Mucosa of gallbladder (tissue), 1 donor: ENCODE measurements at regions not wholly inside any gene's neighbourhood (a gene's known extent, or its start where the extent isn't known, plus 50 kb on each side); places are given as distances from the start of the nearest gene placed in this dataset.
"Not testable (repeated sequence)": the region's sequence is repeated elsewhere in the genome, so short reads cannot be mapped to it uniquely, and the experiment has no call there.

ENCODE experiments used
- DNase-seq: peaks from one replicate; pipeline ENCODE4 v3.0.0-alpha.2; 2020; ENCODE audit warnings: low spot score
- donor health status: DM: no; HTN: no; CAD: no.

- no peak for DNase-seq
These were observed 639.3 kb downstream of the ADCYAP1 start for GRCh38 chr18:1544016-1544415.

DNA sequence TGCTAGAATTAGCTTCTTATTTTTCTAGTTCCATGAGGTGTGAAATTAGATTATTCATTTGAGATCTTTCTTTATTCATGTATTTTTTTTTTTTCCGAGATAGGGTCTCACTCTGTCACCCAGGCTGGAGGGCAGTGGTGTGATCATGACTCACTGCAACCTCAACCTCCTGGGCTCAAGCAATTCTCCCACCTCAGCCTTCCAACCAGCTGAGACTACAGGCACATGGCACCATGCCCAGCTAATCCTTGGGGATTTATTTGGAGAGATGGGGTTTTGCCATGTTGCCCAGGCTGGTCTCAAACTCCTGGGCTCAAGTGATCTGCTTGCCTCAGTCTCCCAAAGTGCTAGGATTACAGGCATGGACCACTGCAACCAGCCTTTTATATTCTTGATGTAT, 653.0 kb downstream of the ADCYAP1 start:
- not testable (repeated sequence) for DNase-seq

DNA sequence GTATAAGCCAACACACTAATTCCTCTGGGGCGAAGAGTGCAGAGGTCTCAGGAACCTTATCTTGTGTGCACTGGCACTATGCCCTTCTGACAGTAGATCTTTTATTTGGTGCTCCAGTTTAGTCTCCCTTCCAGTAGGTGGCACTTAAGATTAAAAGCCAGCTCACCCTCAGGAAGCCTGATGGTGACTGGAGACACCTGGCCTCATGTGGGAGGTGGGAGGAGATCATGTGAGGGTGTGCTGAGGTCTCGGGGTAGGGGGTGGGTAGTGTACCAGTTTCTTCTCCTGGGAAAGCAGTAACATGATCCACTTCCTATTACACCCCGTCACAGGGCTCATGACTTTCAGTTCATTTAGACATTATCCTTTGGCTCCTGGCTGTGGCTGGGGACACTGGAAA, 654.9 kb downstream of the ADCYAP1 start:
- DNase-seq = no peak

- DNase-seq = no peak
These were observed 660.1 kb downstream of the ADCYAP1 start for GRCh38 chr18:1564793-1565192.

DNA sequence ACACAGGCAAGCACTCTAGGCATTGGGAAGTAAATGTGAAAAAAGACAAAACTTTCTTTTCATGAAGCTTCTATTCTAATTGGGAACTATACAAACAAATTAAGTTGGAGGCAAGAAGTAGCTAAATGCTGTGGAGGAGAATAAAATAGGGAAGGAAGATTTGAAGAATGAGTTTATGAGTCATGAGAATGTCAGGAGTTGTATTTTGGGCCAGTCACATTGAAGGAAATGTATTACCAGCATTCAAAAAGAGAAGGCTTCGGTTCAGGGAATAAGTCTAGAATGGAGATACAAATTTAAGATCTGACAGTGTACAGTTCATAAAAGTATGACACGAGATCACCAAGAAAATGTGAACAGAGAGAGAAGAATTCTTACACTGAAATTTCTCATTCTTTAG, 666.5 kb downstream of the ADCYAP1 start:
- DNase-seq = no peak

DNA sequence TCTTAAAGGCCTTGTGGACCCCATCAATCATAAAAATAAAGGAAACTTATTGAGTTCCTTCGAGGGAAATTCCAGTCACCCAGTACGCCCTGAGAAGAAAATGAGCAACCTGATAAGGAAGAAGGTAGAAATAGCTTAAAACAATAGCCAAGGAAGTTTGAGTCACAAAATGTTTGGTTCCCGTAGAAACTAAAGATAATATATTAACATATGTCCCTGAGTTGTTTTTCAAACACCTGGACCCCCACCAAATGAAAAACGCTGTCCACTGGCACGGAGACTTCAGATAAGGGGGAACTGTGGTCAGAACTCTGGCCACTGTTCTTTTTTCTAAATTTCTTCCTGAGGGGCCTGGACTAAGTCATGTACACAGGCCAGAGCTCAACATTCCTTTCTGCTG, 669.1 kb downstream of the ADCYAP1 start:
- DNase-seq = no peak

GRCh38 chr18:1575084-1575483, 670.4 kb downstream of the ADCYAP1 start:
- no peak for DNase-seq

DNA sequence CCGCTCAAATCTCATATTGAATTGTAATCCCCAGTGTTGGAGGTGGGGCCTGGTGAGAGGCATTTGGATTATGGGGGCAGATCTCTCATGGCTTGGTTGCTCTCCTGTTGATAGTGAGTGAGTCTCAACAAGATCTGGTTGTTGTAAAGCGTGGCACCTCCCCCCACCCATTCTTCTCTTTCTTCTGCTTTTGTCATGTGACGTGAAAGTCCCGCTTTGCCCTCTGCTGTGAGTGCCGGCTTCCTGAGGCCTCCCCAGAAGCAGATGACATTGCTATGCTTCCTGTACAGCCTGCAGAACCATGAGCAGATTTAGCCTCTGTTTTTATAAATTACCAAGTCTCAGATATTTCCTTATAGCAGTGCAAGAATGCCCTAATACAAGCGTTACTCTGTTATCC, 673.8 kb downstream of the ADCYAP1 start:
- DNase-seq = no peak

DNA sequence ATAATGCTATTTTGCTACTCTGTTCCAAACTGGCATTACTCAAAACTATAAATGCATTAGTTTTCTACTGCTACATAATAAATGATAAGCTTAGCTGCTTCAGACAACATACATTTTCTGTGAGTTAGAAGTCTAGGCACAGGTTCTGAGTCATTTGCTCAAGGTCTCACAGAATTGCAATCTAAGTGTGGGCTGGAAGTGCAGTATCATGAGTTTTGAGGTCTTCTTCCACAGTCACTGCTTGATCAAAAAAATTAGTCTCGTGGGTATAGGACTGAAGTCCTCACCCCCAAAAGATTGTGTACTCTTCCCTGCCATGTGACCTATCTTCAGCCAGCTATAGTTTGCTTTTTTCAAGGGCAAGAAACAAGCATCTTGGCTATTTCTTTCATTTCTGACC, 676.9 kb downstream of the ADCYAP1 start:
- no peak for DNase-seq

DNA sequence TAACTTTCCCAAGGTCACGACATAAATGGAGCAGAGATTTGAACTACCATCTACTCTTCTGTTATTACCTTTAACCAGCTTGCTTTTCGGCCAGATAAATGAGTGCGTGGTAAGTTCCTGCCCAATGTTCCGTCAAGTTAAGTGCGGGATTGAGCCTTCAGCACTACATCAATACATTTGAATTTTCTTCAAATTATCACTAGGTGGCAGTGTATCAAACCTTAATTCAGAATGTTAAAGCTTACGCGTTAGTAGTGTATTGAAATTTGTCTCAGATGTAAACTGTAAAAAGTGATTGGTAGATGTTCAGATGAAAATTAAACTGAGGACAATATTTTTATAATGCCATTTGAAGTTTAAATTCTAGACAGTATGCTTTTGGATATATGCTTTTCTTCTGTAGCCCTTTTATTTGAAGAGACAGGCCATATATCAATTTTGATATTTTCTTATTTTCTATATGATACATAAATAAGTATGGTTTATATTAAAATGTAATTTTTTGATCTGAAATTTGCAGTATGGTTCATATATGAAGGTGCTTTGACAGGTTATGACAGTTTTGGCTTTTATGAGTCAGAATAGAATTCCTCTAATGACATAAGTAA, 681.3 kb downstream of the ADCYAP1 start:
- no peak for DNase-seq

GRCh38 chr18:1593091-1593490, 688.4 kb downstream of the ADCYAP1 start:
- no peak for DNase-seq

DNA sequence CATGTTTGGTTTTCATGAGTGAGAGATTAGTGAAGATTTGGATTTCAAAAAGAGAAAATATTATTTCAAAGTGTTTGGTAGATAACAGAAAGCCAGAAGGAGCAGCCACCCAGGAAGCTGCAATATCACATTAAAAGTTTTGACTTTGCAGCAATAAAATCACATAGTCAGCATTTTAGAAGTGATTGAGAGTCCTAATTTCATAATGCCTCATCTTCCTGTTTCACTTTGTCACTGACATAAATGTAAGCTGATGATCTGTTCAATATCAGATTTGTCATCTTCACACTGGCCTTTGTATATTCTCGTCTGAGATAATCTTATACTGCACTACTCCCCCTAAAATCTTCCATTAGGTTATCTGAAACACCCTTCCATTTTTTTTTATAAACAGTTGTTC, 690.5 kb downstream of the ADCYAP1 start:
- DNase-seq = no peak

DNA sequence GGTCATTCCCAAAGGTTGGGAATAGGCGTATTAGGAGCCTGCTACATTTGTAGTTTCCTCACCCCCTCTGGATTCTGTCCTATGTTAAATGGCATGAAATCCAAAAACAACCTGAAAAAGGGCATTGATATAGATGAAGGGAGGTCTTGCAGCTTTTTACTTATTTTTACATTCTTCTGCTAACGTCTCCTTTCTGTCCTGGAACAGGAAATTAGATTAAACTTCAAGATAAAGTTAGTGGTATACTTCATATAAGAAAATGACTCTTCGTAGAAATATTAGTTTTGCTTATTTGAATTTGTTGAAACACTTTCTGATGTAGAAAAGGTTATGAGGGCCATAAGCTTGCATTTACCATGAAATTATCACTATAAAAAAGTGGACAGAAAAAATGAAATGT, 694.5 kb downstream of the ADCYAP1 start:
- DNase-seq = no peak

DNA sequence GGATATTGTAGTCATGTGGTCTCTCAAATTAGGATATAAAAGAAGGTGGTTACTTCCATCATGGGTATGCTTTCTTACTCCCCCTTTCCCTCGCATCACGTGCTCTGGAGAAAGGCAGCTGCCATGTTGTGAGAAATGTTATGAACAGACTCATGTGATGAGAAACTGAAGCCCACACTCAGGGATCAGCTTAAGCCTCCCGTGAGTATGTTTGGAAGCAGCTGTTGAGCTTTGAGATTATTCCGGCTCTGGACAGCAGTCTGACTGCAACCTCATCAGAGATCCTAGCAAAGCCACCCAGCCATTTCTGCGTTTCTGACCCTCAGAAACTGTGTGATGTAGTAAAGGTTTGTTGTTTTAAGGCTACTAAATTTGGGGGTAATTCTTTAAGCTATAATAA, 700.1 kb downstream of the ADCYAP1 start:
- DNase-seq = no peak

GRCh38 chr18:1618364-1618763, 713.7 kb downstream of the ADCYAP1 start:
- DNase-seq = no peak

DNA sequence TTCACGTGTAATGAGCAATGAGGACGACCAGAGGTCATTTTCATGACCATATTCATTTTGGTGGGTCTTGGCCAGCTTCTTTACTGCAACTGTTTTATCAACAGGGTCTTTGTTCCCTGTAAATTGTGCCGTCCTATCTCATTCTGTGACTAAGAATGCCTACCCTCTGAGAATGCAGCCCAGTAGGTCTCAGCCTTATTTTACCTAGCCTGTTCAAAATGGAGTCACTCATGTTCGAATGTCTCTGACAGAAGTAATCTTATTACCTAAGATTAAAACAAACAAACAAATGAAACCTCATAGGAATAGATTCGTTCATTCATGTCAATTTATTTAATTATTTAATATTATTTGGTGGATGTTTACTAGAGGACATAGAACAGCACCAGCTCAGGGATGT, 714.8 kb downstream of the ADCYAP1 start:
- DNase-seq = no peak

GRCh38 chr18:1624612-1625011, 719.9 kb downstream of the ADCYAP1 start:
- no peak for DNase-seq

- DNase-seq = no peak
These were observed 722.8 kb downstream of the ADCYAP1 start for GRCh38 chr18:1627494-1627893.

- no peak for DNase-seq
These were observed 744.0 kb downstream of the ADCYAP1 start for GRCh38 chr18:1648712-1649111.

DNA sequence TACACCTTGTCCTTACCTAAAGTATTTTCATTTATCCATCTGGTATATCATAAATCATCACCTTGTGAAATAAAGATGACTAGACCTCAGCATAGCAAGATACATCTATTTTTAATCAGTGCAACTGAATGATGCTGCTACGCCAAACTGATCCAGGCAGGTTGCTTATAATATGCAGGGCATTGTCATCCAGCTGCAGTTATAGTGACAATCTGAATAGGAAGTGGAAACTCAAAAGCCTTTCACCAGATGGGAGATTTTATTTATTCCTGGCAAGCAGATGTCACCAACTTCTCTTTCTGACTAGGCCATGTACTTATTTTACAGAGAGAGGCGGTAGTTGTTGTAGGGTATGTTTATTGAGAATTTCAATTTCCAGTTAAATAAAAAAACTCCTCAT, 747.3 kb downstream of the ADCYAP1 start:
- DNase-seq = no peak

- DNase-seq = no peak
These were observed 749.2 kb downstream of the ADCYAP1 start for GRCh38 chr18:1653873-1654272.

DNA sequence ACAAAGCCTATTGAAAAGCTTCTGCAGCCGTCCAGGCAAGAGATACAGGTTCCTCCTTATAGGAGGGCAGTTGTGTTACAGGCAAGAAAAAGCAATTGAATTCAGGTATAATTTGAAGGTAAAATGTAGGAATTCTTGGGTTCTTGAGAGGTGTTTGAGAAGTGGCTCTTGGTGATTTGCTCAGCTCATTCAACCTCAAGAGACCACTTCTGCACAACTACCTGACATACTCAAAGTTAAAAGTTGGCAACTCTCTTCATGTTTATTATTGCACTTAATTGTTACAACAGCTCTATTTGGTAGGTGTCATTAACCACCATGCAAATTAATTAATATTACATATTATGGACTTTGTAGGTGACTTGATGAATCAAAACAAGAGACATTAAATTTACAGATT, 753.2 kb downstream of the ADCYAP1 start:
- no peak for DNase-seq

DNA sequence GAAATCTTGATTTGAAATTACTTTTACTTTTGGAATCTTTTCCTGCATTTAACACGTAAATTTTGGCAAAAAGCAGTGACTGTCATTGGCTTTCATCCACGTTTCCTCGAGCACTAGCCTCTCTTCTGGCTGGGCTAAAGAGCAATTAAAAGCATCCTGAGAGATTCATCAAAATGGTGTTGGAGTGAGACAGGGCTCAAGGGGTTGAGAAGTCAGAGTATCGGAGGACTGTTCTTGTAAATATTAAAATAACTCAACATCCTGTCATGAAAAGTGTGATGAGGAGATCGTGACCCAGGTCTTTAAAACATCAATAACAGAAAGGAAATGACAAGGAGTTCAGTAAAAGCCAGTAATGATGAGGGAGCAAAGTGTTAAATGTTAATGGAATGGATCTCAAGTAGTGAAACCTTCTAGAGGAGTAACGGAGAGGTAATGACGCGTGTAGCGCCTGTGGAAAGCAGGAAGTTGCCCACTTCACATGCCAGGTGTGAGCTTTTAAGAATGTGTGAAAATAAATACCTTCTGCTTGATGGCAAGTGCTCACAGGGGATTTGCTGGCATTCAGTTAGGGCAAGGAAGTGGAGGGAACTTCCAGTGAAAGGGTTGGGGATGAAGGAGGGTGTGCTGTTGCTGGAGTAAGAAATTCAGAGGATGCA, 754.4 kb downstream of the ADCYAP1 start:
- no peak for DNase-seq
